GM23338 (cell line): ENCODE measurements at regions not wholly inside any gene's neighbourhood (a gene's known extent, or its start where the extent isn't known, plus 50 kb on each side); places are given as distances from the start of the nearest gene placed in this dataset.

Experiments
- ATAC-seq: fragments of 200-7000 bp; cut with Tn5 transposase; 3 replicates; pipeline ENCODE4 v1.9.1; 2020
- DNase-seq: peaks from one replicate; pipeline ENCODE4 v3.0.0-alpha.2; 2015; ENCODE audit warnings: low spot score
- H2AFZ ChIP-seq: fragments of 200-600 bp; sonication (generic); 2 replicates; pipeline ENCODE4 v1.8.0; 2016; ENCODE audit warnings: antibody characterized with exemption, mild to moderate bottlenecking, moderate library complexity
- H3F3A ChIP-seq: fragments of 200-600 bp; sonication (generic); replicated peaks from 2 replicates; pipeline ENCODE4 v1.8.0; 2017; ENCODE audit warnings: antibody characterized with exemption, mixed run types, low read depth
- H3K27ac ChIP-seq: fragments of 200-600 bp; sonication (generic); 2 replicates; pipeline ENCODE4 v1.6.1; 2016; ENCODE audit warnings: low read depth
- H3K27me3 ChIP-seq: fragments of 200-600 bp; sonication (generic); 2 replicates; pipeline ENCODE4 v1.8.0; 2016; ENCODE audit warnings: mild to moderate bottlenecking, mixed run types, moderate library complexity; ENCODE audit not compliant: insufficient read depth
- H3K36me3 ChIP-seq: fragments of 200-600 bp; sonication (generic); 2 replicates; pipeline ENCODE4 v1.8.0; 2016; ENCODE audit warnings: mild to moderate bottlenecking; ENCODE audit not compliant: insufficient read depth
- H3K4me1 ChIP-seq: fragments of 200-600 bp; sonication (generic); 2 replicates; pipeline ENCODE4 v1.8.0; 2016; ENCODE audit warnings: mild to moderate bottlenecking, moderate library complexity; ENCODE audit not compliant: insufficient read depth
- H3K4me2 ChIP-seq: fragments of 200-600 bp; sonication (generic); 2 replicates; pipeline ENCODE4 v1.7.1; 2017; ENCODE audit warnings: mixed run types
- H3K4me3 ChIP-seq: fragments of 200-600 bp; sonication (generic); 2 replicates; pipeline ENCODE4 v1.6.1; 2016; ENCODE audit warnings: mixed run types
- H3K79me2 ChIP-seq: fragments of 200-600 bp; sonication (generic); replicated peaks from 2 replicates; pipeline ENCODE4 v1.8.0; 2017; ENCODE audit warnings: mild to moderate bottlenecking; ENCODE audit not compliant: insufficient read depth
- H3K9me2 ChIP-seq: fragments of 200-600 bp; sonication (generic); 2 replicates; pipeline ENCODE4 v1.8.0; 2017; ENCODE audit not compliant: insufficient read depth
- H4K20me1 ChIP-seq: fragments of 200-600 bp; sonication (generic); replicated peaks from 2 replicates; pipeline ENCODE4 v1.8.0; 2017; ENCODE audit warnings: mild to moderate bottlenecking; ENCODE audit not compliant: insufficient read depth
- H3K27ac Mint-ChIP-seq: 2 replicates; pipeline ENCODE4 v1.8.0; 2020; ENCODE audit warnings: inconsistent platforms, mild to moderate bottlenecking, moderate library complexity, mixed read lengths
- H3K27me3 Mint-ChIP-seq: 3 replicates; pipeline ENCODE4 v1.8.0; 2022; ENCODE audit warnings: low read depth, mild to moderate bottlenecking, moderate library complexity, mixed read lengths, inconsistent platforms; ENCODE audit not compliant: insufficient read depth, poor library complexity
- H3K36me3 Mint-ChIP-seq: 3 replicates; pipeline ENCODE4 v1.8.0; 2021; ENCODE audit warnings: low read depth, mild to moderate bottlenecking, inconsistent platforms, moderate library complexity, mixed read lengths
- H3K4me1 Mint-ChIP-seq: 3 replicates; pipeline ENCODE4 v1.8.0; 2020; ENCODE audit warnings: mild to moderate bottlenecking, inconsistent platforms, mixed read lengths
- H3K4me3 Mint-ChIP-seq: 3 replicates; pipeline ENCODE4 v1.8.0; 2021; ENCODE audit warnings: moderate library complexity, mild to moderate bottlenecking, inconsistent platforms, mixed read lengths
- H3K9me3 Mint-ChIP-seq: 3 replicates; pipeline ENCODE4 v1.8.0; 2020; ENCODE audit warnings: moderate library complexity, mild to moderate bottlenecking, inconsistent platforms, mixed read lengths
- CREB1 ChIP-seq: fragments of 250-450 bp; sonication (Bioruptor Pico); IDR thresholded peaks from 2 replicates; pipeline ENCODE4 v1.5.0; 2020; ENCODE audit warnings: low read depth, mild to moderate bottlenecking, moderate library complexity
- ETS1 ChIP-seq: IDR thresholded peaks from 2 replicates; pipeline ENCODE4 v1.6.1; 2016; ENCODE audit warnings: antibody characterized with exemption
- EZH2phosphoT487 ChIP-seq: fragments of 200-600 bp; sonication (generic); IDR thresholded peaks from one replicate; pipeline ENCODE4 v1.8.1; 2018; ENCODE audit warnings: antibody characterized with exemption; ENCODE audit not compliant: unreplicated experiment
- JUNB ChIP-seq: IDR thresholded peaks from one replicate; pipeline ENCODE4 v1.6.1; 2016; ENCODE audit warnings: antibody characterized with exemption; ENCODE audit not compliant: unreplicated experiment
- NANOG ChIP-seq: IDR thresholded peaks from 2 replicates; pipeline ENCODE4 v1.6.1; 2016; ENCODE audit warnings: antibody characterized with exemption, borderline replicate concordance
- POLR2AphosphoS5 ChIP-seq: IDR thresholded peaks from 2 replicates; pipeline ENCODE4 v1.6.1; 2016; ENCODE audit warnings: antibody characterized with exemption, low read depth
- ZNF114 ChIP-seq: fragments of 250-450 bp; sonication (Bioruptor Pico); IDR thresholded peaks from 2 replicates; pipeline ENCODE4 v1.5.0; 2020; ENCODE audit warnings: mild to moderate bottlenecking, moderate library complexity
- ZNF331 ChIP-seq: fragments of 250-450 bp; sonication (Bioruptor Pico); IDR thresholded peaks from 2 replicates; pipeline ENCODE4 v1.5.0; 2020; ENCODE audit warnings: low read depth, mild to moderate bottlenecking, moderate library complexity
- ZNF462 ChIP-seq: fragments of 250-450 bp; sonication (Bioruptor Pico); IDR thresholded peaks from 2 replicates; pipeline ENCODE4 v1.5.0; 2020; ENCODE audit warnings: mild to moderate bottlenecking, moderate library complexity
- TF ChIP-seq, protein P1 (sequence below): IDR thresholded peaks from one replicate; pipeline ENCODE4 v1.6.1; 2018; ENCODE audit warnings: antibody characterized with exemption; ENCODE audit not compliant: unreplicated experiment
- TF ChIP-seq, protein P2 (sequence below), 2 experiments: fragments of 200-600 bp in 1 of 2; sonication (generic) in 1 of 2; conservative IDR thresholded peaks; 2 replicates each; pipeline versions ENCODE4 v1.5.1 to v1.6.1; 2016 to 2017; ENCODE audit warnings: antibody characterized with exemption in 2 of 2, low read depth in 2 of 2, mild to moderate bottlenecking in 2 of 2, moderate library complexity in 1 of 2

DNA sequence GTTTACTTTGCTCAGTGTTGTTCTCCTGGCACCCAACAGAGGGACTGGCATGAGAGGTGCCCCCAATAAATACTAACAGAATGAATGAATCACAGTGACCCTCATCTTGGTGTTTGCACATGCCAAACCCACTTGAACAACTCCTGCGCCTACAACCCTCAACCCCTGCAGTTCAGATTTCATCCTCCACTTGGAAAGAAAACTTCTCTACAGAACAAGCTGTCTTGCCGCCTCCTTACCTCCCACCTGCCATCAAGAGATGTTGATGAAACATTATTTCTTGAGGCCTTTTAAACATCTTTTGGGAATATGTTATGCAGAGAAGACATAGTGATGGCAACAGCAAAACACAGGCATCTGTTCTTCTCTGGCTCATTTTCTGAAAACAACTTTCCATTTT is 216.0 kb upstream of the SH3BP4 start (continued):
- TF ChIP-seq ZNF462 (CRISPR knock-in tag) (no peak), POLR2AphosphoS5 (no peak), EZH2phosphoT487 (no peak)

DNA sequence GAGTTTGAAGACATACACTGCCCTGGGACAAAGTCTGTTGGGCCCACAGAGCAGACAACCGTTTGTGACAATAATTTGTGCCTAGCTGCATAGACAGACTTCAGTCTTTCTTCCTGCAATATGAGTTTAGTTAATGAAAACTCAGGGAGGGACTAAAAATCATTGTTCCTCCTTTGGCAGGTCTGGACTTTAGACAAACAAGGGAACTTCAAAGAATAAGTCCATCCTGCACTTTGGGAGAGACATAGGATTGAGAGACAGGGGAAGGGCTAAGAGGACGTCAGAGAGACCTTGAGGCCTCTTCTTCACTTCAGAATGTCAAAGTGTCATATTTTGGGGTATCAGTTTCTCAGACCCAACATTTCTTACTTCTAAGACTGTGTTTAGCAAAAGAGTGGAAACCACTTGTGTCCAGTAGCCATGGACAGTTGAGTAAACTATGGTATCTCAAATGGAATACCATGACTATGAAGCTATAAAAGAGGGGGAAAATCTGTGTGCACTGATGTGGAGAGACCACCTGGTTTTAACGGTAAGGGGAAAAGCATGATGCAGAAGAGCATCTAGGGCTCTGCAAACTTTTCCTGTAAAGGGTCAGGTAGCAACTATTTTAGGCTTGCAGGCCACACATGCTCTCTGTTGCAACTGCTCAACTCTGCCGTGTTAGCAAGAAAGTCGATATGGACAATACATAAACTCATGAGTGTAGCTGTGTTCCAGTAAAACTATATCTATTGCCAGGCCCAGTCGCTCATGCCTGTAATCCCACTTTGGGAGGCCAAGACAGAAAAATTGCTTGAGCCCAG is 217.8 kb upstream of the SH3BP4 start:
- Histone ChIP-seq H3K27me3 (no peaks in the 10 kb centered on the region), H3K9me2 (0 out of 2 replicates have a peak, but pooled peaks cover 2% of the 10 kb centered on the region), H3F3A (no peaks in the 10 kb centered on the region), H2AFZ (no peak overlapping the region), H4K20me1 (no peaks in the 10 kb centered on the region), H3K4me1 (no peaks in the 10 kb centered on the region), H3K4me3 (no peak overlapping the region), H3K79me2 (no peaks in the 10 kb centered on the region), H3K4me2 (no peak overlapping the region), H3K27ac (no peak overlapping the region), H3K36me3 (peaks cover 2% of the 10 kb centered on the region; the same call in 1 of the 2 replicates)
- DNase-seq (no peak), ATAC-seq (no peak)
- Mint-ChIP-seq H3K27me3 (peaks cover 9% of the 10 kb centered on the region), H3K4me1 (peaks cover 10% of the 10 kb centered on the region), H3K4me3 (no peak overlapping the region), H3K9me3 (peaks cover 14% of the 10 kb centered on the region; the same call in 2 of the 3 replicates), H3K27ac (no peak overlapping the region), H3K36me3 (peaks cover 8% of the 10 kb centered on the region; the same call in 2 of the 3 replicates)
- TF ChIP-seq CREB1 (CRISPR knock-in tag) (no peak), EZH2phosphoT487 (no peak), ETS1 (no peak), POLR2AphosphoS5 (no peak), ZNF331 (CRISPR knock-in tag) (no peak), JUNB (no peak), ZNF114 (CRISPR knock-in tag) (no peak), NANOG (no peak)
- TF ChIP-seq, protein P1, sequence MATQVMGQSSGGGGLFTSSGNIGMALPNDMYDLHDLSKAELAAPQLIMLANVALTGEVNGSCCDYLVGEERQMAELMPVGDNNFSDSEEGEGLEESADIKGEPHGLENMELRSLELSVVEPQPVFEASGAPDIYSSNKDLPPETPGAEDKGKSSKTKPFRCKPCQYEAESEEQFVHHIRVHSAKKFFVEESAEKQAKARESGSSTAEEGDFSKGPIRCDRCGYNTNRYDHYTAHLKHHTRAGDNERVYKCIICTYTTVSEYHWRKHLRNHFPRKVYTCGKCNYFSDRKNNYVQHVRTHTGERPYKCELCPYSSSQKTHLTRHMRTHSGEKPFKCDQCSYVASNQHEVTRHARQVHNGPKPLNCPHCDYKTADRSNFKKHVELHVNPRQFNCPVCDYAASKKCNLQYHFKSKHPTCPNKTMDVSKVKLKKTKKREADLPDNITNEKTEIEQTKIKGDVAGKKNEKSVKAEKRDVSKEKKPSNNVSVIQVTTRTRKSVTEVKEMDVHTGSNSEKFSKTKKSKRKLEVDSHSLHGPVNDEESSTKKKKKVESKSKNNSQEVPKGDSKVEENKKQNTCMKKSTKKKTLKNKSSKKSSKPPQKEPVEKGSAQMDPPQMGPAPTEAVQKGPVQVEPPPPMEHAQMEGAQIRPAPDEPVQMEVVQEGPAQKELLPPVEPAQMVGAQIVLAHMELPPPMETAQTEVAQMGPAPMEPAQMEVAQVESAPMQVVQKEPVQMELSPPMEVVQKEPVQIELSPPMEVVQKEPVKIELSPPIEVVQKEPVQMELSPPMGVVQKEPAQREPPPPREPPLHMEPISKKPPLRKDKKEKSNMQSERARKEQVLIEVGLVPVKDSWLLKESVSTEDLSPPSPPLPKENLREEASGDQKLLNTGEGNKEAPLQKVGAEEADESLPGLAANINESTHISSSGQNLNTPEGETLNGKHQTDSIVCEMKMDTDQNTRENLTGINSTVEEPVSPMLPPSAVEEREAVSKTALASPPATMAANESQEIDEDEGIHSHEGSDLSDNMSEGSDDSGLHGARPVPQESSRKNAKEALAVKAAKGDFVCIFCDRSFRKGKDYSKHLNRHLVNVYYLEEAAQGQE, result no peak
- TF ChIP-seq, protein P2, sequence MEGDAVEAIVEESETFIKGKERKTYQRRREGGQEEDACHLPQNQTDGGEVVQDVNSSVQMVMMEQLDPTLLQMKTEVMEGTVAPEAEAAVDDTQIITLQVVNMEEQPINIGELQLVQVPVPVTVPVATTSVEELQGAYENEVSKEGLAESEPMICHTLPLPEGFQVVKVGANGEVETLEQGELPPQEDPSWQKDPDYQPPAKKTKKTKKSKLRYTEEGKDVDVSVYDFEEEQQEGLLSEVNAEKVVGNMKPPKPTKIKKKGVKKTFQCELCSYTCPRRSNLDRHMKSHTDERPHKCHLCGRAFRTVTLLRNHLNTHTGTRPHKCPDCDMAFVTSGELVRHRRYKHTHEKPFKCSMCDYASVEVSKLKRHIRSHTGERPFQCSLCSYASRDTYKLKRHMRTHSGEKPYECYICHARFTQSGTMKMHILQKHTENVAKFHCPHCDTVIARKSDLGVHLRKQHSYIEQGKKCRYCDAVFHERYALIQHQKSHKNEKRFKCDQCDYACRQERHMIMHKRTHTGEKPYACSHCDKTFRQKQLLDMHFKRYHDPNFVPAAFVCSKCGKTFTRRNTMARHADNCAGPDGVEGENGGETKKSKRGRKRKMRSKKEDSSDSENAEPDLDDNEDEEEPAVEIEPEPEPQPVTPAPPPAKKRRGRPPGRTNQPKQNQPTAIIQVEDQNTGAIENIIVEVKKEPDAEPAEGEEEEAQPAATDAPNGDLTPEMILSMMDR (conservative IDR thresholded peaks at IDR 0.05; ENCODE audit: low read depth in 2 of 2), result no peak
